ENCODE measurements at regions not wholly inside any gene's neighbourhood (a gene's known extent, or its start where the extent isn't known, plus 50 kb on each side); places are given as distances from the start of the nearest gene placed in this dataset.
A peak's percentile ranks its signal among the peaks of the same experiment; 100 is the strongest.

GRCh38 chr13:107239213-107239612 lies 671.3 kb upstream of the ARGLU1 start:
- no peak overlapping the region for H3K4me3 ChIP-seq (ENCODE audit: low read depth in 1 of 2, low read length in 2 of 2)
- no peaks in the 10 kb centered on the region for H3K9me3 ChIP-seq (ENCODE audit: control insufficient read depth in 1 of 2, low read length in 2 of 2)
- no peaks in the 10 kb centered on the region for H3K27me3 ChIP-seq (ENCODE audit: low read depth, low read length)
- H3K36me3 ChIP-seq (ENCODE audit: control insufficient read depth in 1 of 2, insufficient read depth in 2 of 2, low read length in 2 of 2), result no peaks in the 10 kb centered on the region
- no peaks in the 10 kb centered on the region for H3K4me1 ChIP-seq (ENCODE audit: control insufficient read depth in 1 of 2, insufficient read depth in 2 of 2, low read length in 2 of 2)
- no peak overlapping the region for H3K27ac ChIP-seq (ENCODE audit: low read length)

GRCh38 chr13:107238262-107238981 lies 670.5 kb upstream of the ARGLU1 start:
- no peaks in the 10 kb centered on the region for H3K4me1 ChIP-seq (ENCODE audit: control insufficient read depth in 1 of 2, insufficient read depth in 2 of 2, low read length in 2 of 2)
- no peak overlapping the region for H3K27ac ChIP-seq (ENCODE audit: low read length)
- H3K4me3 ChIP-seq (ENCODE audit: low read depth in 1 of 2, low read length in 2 of 2), result no peak overlapping the region
- no peaks in the 10 kb centered on the region for H3K36me3 ChIP-seq (ENCODE audit: control insufficient read depth in 1 of 2, insufficient read depth in 2 of 2, low read length in 2 of 2)
- H3K9me3 ChIP-seq (ENCODE audit: control insufficient read depth in 1 of 2, low read length in 2 of 2), result no peaks in the 10 kb centered on the region
- H3K27me3 ChIP-seq (ENCODE audit: low read depth, low read length), result no peaks in the 10 kb centered on the region

GRCh38 chr13:107234319-107235073 lies 666.6 kb upstream of the ARGLU1 start:
- Histone ChIP-seq H3K4me3 (ENCODE audit: low read depth in 1 of 2, low read length in 2 of 2) (no peak overlapping the region), H3K9me3 (ENCODE audit: control insufficient read depth in 1 of 2, low read length in 2 of 2) (no peaks in the 10 kb centered on the region)

GRCh38 chr13:107233541-107233940 lies 665.6 kb upstream of the ARGLU1 start:
- no peaks in the 10 kb centered on the region for H3K36me3 ChIP-seq (ENCODE audit: control insufficient read depth in 1 of 2, insufficient read depth in 2 of 2, low read length in 2 of 2)
- H3K9me3 ChIP-seq (ENCODE audit: control insufficient read depth in 1 of 2, low read length in 2 of 2), result no peaks in the 10 kb centered on the region
- no peaks in the 10 kb centered on the region for H3K4me1 ChIP-seq (ENCODE audit: control insufficient read depth in 1 of 2, insufficient read depth in 2 of 2, low read length in 2 of 2)
- no peak overlapping the region for H3K4me3 ChIP-seq (ENCODE audit: low read depth in 1 of 2, low read length in 2 of 2)
- H3K27me3 ChIP-seq (ENCODE audit: low read depth, low read length), result no peaks in the 10 kb centered on the region
- no peak overlapping the region for H3K27ac ChIP-seq (ENCODE audit: low read length)

More at GRCh38 chr13:107234319-107235073, 666.6 kb upstream of the ARGLU1 start:
- H3K27ac ChIP-seq (ENCODE audit: low read length), result no peak overlapping the region
- no peaks in the 10 kb centered on the region for H3K27me3 ChIP-seq (ENCODE audit: low read depth, low read length)
- no peaks in the 10 kb centered on the region for H3K36me3 ChIP-seq (ENCODE audit: control insufficient read depth in 1 of 2, insufficient read depth in 2 of 2, low read length in 2 of 2)
- no peaks in the 10 kb centered on the region for H3K4me1 ChIP-seq (ENCODE audit: control insufficient read depth in 1 of 2, insufficient read depth in 2 of 2, low read length in 2 of 2)

GRCh38 chr13:107231944-107232343 lies 664.0 kb upstream of the ARGLU1 start:
- no peaks in the 10 kb centered on the region for H3K36me3 ChIP-seq (ENCODE audit: control insufficient read depth in 1 of 2, insufficient read depth in 2 of 2, low read length in 2 of 2)
- no peaks in the 10 kb centered on the region for H3K27me3 ChIP-seq (ENCODE audit: low read depth, low read length)
- no peak overlapping the region for H3K4me3 ChIP-seq (ENCODE audit: low read depth in 1 of 2, low read length in 2 of 2)
- H3K27ac ChIP-seq (ENCODE audit: low read length), result no peak overlapping the region
- no peaks in the 10 kb centered on the region for H3K9me3 ChIP-seq (ENCODE audit: control insufficient read depth in 1 of 2, low read length in 2 of 2)
- H3K4me1 ChIP-seq (ENCODE audit: control insufficient read depth in 1 of 2, insufficient read depth in 2 of 2, low read length in 2 of 2), result no peaks in the 10 kb centered on the region

GRCh38 chr13:107223867-107224266 lies 655.9 kb upstream of the ARGLU1 start:
- Histone ChIP-seq H3K9me3 (ENCODE audit: control insufficient read depth in 1 of 2, low read length in 2 of 2) (no peaks in the 10 kb centered on the region), H3K27ac (ENCODE audit: low read length) (no peak overlapping the region), H3K4me3 (ENCODE audit: low read depth in 1 of 2, low read length in 2 of 2) (no peak overlapping the region), H3K27me3 (ENCODE audit: low read depth, low read length) (no peaks in the 10 kb centered on the region), H3K36me3 (ENCODE audit: control insufficient read depth in 1 of 2, insufficient read depth in 2 of 2, low read length in 2 of 2) (no peaks in the 10 kb centered on the region), H3K4me1 (ENCODE audit: control insufficient read depth in 1 of 2, insufficient read depth in 2 of 2, low read length in 2 of 2) (no peaks in the 10 kb centered on the region)

- H3K4me3 ChIP-seq (ENCODE audit: low read depth in 1 of 2, low read length in 2 of 2), result no peak overlapping the region
- H3K9me3 ChIP-seq (ENCODE audit: control insufficient read depth in 1 of 2, low read length in 2 of 2), result no peaks in the 10 kb centered on the region
- H3K27ac ChIP-seq (ENCODE audit: low read length), result no peak overlapping the region
- H3K4me1 ChIP-seq (ENCODE audit: control insufficient read depth in 1 of 2, insufficient read depth in 2 of 2, low read length in 2 of 2), result no peaks in the 10 kb centered on the region
- H3K36me3 ChIP-seq (ENCODE audit: control insufficient read depth in 1 of 2, insufficient read depth in 2 of 2, low read length in 2 of 2), result no peaks in the 10 kb centered on the region
- no peaks in the 10 kb centered on the region for H3K27me3 ChIP-seq (ENCODE audit: low read depth, low read length)
These were observed 654.7 kb upstream of the ARGLU1 start for GRCh38 chr13:107222597-107222996.

- no peaks in the 10 kb centered on the region for H3K4me1 ChIP-seq (ENCODE audit: control insufficient read depth in 1 of 2, insufficient read depth in 2 of 2, low read length in 2 of 2)
- no peaks in the 10 kb centered on the region for H3K36me3 ChIP-seq (ENCODE audit: control insufficient read depth in 1 of 2, insufficient read depth in 2 of 2, low read length in 2 of 2)
- no peak overlapping the region for H3K4me3 ChIP-seq (ENCODE audit: low read depth in 1 of 2, low read length in 2 of 2)
- H3K27ac ChIP-seq (ENCODE audit: low read length), result no peak overlapping the region
- H3K9me3 ChIP-seq (ENCODE audit: control insufficient read depth in 1 of 2, low read length in 2 of 2), result no peaks in the 10 kb centered on the region
- H3K27me3 ChIP-seq (ENCODE audit: low read depth, low read length), result no peaks in the 10 kb centered on the region
These were observed 652.3 kb upstream of the ARGLU1 start for GRCh38 chr13:107220245-107220644.

GRCh38 chr13:107217251-107217650 lies 649.3 kb upstream of the ARGLU1 start:
- no peak overlapping the region for H3K27ac ChIP-seq (ENCODE audit: low read length)
- H3K27me3 ChIP-seq (ENCODE audit: low read depth, low read length), result no peaks in the 10 kb centered on the region
- no peaks in the 10 kb centered on the region for H3K9me3 ChIP-seq (ENCODE audit: control insufficient read depth in 1 of 2, low read length in 2 of 2)
- H3K4me3 ChIP-seq (ENCODE audit: low read depth in 1 of 2, low read length in 2 of 2), result no peak overlapping the region
- no peaks in the 10 kb centered on the region for H3K36me3 ChIP-seq (ENCODE audit: control insufficient read depth in 1 of 2, insufficient read depth in 2 of 2, low read length in 2 of 2)
- no peaks in the 10 kb centered on the region for H3K4me1 ChIP-seq (ENCODE audit: control insufficient read depth in 1 of 2, insufficient read depth in 2 of 2, low read length in 2 of 2)

- Histone ChIP-seq H3K9me3 (ENCODE audit: control insufficient read depth in 1 of 2, low read length in 2 of 2) (no peaks in the 10 kb centered on the region), H3K27ac (ENCODE audit: low read length) (no peak overlapping the region), H3K27me3 (ENCODE audit: low read depth, low read length) (no peaks in the 10 kb centered on the region), H3K4me1 (ENCODE audit: control insufficient read depth in 1 of 2, insufficient read depth in 2 of 2, low read length in 2 of 2) (peaks cover 0 to 3% of the 10 kb centered on the region in 2 donors), H3K36me3 (ENCODE audit: control insufficient read depth in 1 of 2, insufficient read depth in 2 of 2, low read length in 2 of 2) (no peaks in the 10 kb centered on the region), H3K4me3 (ENCODE audit: low read depth in 1 of 2, low read length in 2 of 2) (no peak overlapping the region)
These were observed 648.3 kb upstream of the ARGLU1 start for GRCh38 chr13:107216046-107216755.

GRCh38 chr13:107211073-107211472 lies 643.1 kb upstream of the ARGLU1 start:
- H3K4me1 ChIP-seq (ENCODE audit: control insufficient read depth in 1 of 2, insufficient read depth in 2 of 2, low read length in 2 of 2), result peaks cover 2 to 4% of the 10 kb centered on the region in 2 donors
- H3K9me3 ChIP-seq (ENCODE audit: control insufficient read depth in 1 of 2, low read length in 2 of 2), result no peaks in the 10 kb centered on the region
- H3K4me3 ChIP-seq (ENCODE audit: low read depth in 1 of 2, low read length in 2 of 2), result peak overlapping the region; percentile 10 to 11
- H3K27ac ChIP-seq (ENCODE audit: low read length), result no peak overlapping the region
- H3K36me3 ChIP-seq (ENCODE audit: control insufficient read depth in 1 of 2, insufficient read depth in 2 of 2, low read length in 2 of 2), result no peaks in the 10 kb centered on the region
- no peaks in the 10 kb centered on the region for H3K27me3 ChIP-seq (ENCODE audit: low read depth, low read length)
